Loucy (cell line): ENCODE measurements at regions not wholly inside any gene's neighbourhood (a gene's known extent, or its start where the extent isn't known, plus 50 kb on each side); places are given as distances from the start of the nearest gene placed in this dataset.

Experiments used
- H2AFZ ChIP-seq: fragments of 200-600 bp; sonication (generic); 2 replicates; pipeline ENCODE4 v1.6.0; 2016; ENCODE audit warnings: antibody characterized with exemption, mild to moderate bottlenecking, low read length, moderate library complexity
- H3F3A ChIP-seq: fragments of 200-600 bp; 2 replicates; pipeline ENCODE4 v1.6.0; 2016; ENCODE audit warnings: antibody characterized with exemption, low read depth, mild to moderate bottlenecking
- H3K27me3 ChIP-seq: fragments of 200-600 bp; sonication (generic); 2 replicates; pipeline ENCODE4 v1.6.1; 2014; ENCODE audit warnings: low read length, mild to moderate bottlenecking; ENCODE audit not compliant: insufficient read depth, poor library complexity, severe bottlenecking
- H3K36me3 ChIP-seq: fragments of 200-600 bp; sonication (generic); 2 replicates; pipeline ENCODE4 v1.6.1; 2016; ENCODE audit warnings: low read length; ENCODE audit not compliant: insufficient read depth
- H3K4me1 ChIP-seq: fragments of 200-600 bp; sonication (generic); 2 replicates; pipeline ENCODE4 v1.5.1; 2014; ENCODE audit warnings: low read length, mild to moderate bottlenecking; ENCODE audit not compliant: insufficient read depth, poor library complexity, severe bottlenecking
- H3K4me2 ChIP-seq: fragments of 200-600 bp; sonication (generic); 2 replicates; pipeline ENCODE4 v1.6.0; 2014; ENCODE audit warnings: antibody characterized with exemption, low read length, low read depth, mild to moderate bottlenecking; ENCODE audit not compliant: poor library complexity, severe bottlenecking
- H3K4me3 ChIP-seq: fragments of 200-600 bp; sonication (generic); 2 replicates; pipeline ENCODE4 v1.5.1; 2014; ENCODE audit warnings: low read length, mild to moderate bottlenecking, mixed read lengths; ENCODE audit not compliant: poor library complexity, severe bottlenecking
- H3K79me2 ChIP-seq: fragments of 200-600 bp; sonication (generic); 2 replicates; pipeline ENCODE4 v1.6.1; 2014; ENCODE audit warnings: low read length; ENCODE audit not compliant: insufficient read depth
- H3K9ac ChIP-seq: fragments of 200-600 bp; sonication (generic); 2 replicates; pipeline ENCODE4 v1.6.0; 2014; ENCODE audit warnings: mild to moderate bottlenecking, low read depth, low read length, moderate library complexity; ENCODE audit not compliant: poor library complexity, severe bottlenecking
- H3K9me2 ChIP-seq: fragments of 200-600 bp; sonication (generic); replicated peaks from 2 replicates; pipeline ENCODE4 v1.6.1; 2016; ENCODE audit warnings: low read depth, low read length, mixed read lengths
- H3K9me3 ChIP-seq: fragments of 200-600 bp; sonication (generic); 2 replicates; pipeline ENCODE4 v1.6.1; 2014; ENCODE audit warnings: mild to moderate bottlenecking, antibody characterized with exemption, low read length, low read depth; ENCODE audit not compliant: insufficient read depth
- H4K20me1 ChIP-seq: fragments of 200-600 bp; sonication (generic); 2 replicates; pipeline ENCODE4 v1.6.0; 2014; ENCODE audit warnings: antibody characterized with exemption, low read length, mild to moderate bottlenecking; ENCODE audit not compliant: insufficient read depth, poor library complexity, severe bottlenecking
- EZH2phosphoT487 ChIP-seq: fragments of 200-600 bp; IDR thresholded peaks from 2 replicates; pipeline ENCODE4 v1.6.1; 2018; ENCODE audit warnings: antibody characterized with exemption, mild to moderate bottlenecking, moderate library complexity, borderline replicate concordance
- TF ChIP-seq, protein P1 (sequence below): fragments of 200-600 bp; sonication (generic); conservative IDR thresholded peaks from 2 replicates; pipeline ENCODE4 v1.5.1; 2014; ENCODE audit warnings: mild to moderate bottlenecking, antibody characterized with exemption, low read length

DNA sequence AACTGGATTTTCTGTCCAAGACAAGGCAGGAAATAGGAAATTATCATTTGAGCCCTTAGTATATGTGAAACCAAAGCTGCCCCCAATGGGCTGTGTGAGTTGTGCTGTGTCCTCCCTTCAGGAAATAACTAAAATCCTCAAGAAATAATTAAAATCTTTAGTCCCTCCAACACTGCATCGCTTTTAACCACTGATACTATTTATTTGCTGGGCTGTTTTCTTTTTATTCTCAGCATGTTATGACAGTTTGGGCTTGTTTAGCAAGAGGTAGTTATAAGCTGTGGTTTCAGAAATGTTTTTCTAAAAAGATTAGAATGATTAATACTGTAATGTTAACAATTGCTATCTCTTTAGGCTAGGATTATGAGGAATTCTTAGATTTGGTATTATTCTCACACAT is 187.0 kb upstream of the KCNN2 start:
- no peak for TF ChIP-seq EZH2phosphoT487
- TF ChIP-seq, protein P1, sequence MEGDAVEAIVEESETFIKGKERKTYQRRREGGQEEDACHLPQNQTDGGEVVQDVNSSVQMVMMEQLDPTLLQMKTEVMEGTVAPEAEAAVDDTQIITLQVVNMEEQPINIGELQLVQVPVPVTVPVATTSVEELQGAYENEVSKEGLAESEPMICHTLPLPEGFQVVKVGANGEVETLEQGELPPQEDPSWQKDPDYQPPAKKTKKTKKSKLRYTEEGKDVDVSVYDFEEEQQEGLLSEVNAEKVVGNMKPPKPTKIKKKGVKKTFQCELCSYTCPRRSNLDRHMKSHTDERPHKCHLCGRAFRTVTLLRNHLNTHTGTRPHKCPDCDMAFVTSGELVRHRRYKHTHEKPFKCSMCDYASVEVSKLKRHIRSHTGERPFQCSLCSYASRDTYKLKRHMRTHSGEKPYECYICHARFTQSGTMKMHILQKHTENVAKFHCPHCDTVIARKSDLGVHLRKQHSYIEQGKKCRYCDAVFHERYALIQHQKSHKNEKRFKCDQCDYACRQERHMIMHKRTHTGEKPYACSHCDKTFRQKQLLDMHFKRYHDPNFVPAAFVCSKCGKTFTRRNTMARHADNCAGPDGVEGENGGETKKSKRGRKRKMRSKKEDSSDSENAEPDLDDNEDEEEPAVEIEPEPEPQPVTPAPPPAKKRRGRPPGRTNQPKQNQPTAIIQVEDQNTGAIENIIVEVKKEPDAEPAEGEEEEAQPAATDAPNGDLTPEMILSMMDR: no peak
- Histone ChIP-seq H2AFZ (no peak overlapping the region), H3K9me2 (no peaks in the 10 kb centered on the region), H3K4me1 (no peaks in the 10 kb centered on the region), H3K9me3 (no peaks in the 10 kb centered on the region), H4K20me1 (no peaks in the 10 kb centered on the region), H3K36me3 (no peaks in the 10 kb centered on the region), H3F3A (no peaks in the 10 kb centered on the region), H3K4me3 (no peak overlapping the region), H3K4me2 (no peak overlapping the region), H3K27me3 (no peaks in the 10 kb centered on the region), H3K79me2 (no peaks in the 10 kb centered on the region), H3K9ac (no peak overlapping the region)

DNA sequence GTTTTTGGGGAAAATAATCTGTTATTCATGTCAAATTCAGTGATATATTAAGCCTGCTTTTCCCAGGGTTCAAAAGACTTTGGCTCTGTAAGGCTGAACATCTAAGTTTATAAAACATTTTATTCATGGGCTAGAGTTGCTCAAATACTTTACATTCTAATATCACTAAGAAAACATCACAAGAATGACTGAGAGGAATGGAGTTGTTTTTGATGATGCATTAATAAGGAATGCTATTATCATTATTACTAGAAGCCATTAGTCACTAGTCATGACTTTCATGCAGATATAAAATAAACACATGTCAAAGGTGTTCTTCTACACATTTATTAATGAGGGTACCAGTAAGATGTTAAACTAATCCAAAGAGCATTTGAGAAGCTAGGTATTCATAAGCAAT is 185.5 kb upstream of the KCNN2 start:
- no peak overlapping the region for H2AFZ ChIP-seq
- no peaks in the 10 kb centered on the region for H3K79me2 ChIP-seq
- no peaks in the 10 kb centered on the region for H4K20me1 ChIP-seq
- H3K4me2 ChIP-seq: no peak overlapping the region
- H3K9me3 ChIP-seq: no peaks in the 10 kb centered on the region
- H3K4me1 ChIP-seq: no peaks in the 10 kb centered on the region
- H3K27me3 ChIP-seq: no peaks in the 10 kb centered on the region
- H3K9ac ChIP-seq: no peak overlapping the region
- TF ChIP-seq, protein P1: no peak
- no peak for TF ChIP-seq EZH2phosphoT487
- H3K4me3 ChIP-seq: no peak overlapping the region
- H3F3A ChIP-seq: no peaks in the 10 kb centered on the region
- H3K9me2 ChIP-seq: no peaks in the 10 kb centered on the region
- no peaks in the 10 kb centered on the region for H3K36me3 ChIP-seq

DNA sequence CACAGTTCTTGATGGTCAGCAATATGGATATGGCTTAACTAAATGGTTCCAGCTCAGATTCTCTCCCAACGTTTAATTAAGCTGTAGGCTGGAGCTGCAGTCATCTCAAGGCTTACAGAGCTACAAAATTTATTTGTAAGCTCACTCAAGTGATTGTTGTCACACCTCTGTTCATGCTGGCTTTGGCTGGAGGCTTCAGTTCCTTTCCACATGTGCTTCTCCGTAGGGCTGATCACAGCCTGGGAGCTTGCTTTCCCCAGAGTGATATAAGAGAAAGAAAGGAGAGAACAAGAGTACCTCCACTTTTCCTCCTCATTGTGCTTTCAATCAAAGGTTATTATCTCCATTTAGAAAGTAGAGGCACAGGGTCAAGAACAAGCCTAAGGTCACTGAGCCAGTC is 182.7 kb upstream of the KCNN2 start:
- H3K79me2 ChIP-seq: no peaks in the 10 kb centered on the region
- H3F3A ChIP-seq: no peaks in the 10 kb centered on the region

More for the DNA sequence above, 182.7 kb upstream of the KCNN2 start:
- Histone ChIP-seq H2AFZ (no peak overlapping the region), H3K4me3 (no peak overlapping the region), H3K36me3 (no peaks in the 10 kb centered on the region), H3K4me1 (no peaks in the 10 kb centered on the region), H4K20me1 (no peaks in the 10 kb centered on the region), H3K9me3 (no peaks in the 10 kb centered on the region), H3K9ac (no peak overlapping the region), H3K4me2 (no peak overlapping the region), H3K9me2 (no peaks in the 10 kb centered on the region), H3K27me3 (no peaks in the 10 kb centered on the region)
- no peak for TF ChIP-seq EZH2phosphoT487
- TF ChIP-seq, protein P1: no peak
